GM12865 (cell line): ENCODE measurements at regions not wholly inside any gene's neighbourhood (a gene's known extent, or its start where the extent isn't known, plus 50 kb on each side); places are given as distances from the start of the nearest gene placed in this dataset.

ENCODE experiments used
- DNase-seq: peaks from one replicate; pipeline ENCODE4 v3.0.0; 2010; ENCODE audit warnings: low read depth
- H3K4me3 ChIP-seq: 2 replicates; pipeline ENCODE4 v1.5.1; 2011; ENCODE audit warnings: mild to moderate bottlenecking, low read depth, low read length, control low read depth
- CTCF ChIP-seq: IDR thresholded peaks from 2 replicates; pipeline ENCODE4 v1.5.1; 2011; ENCODE audit warnings: low read length, control low read depth, low read depth, inconsistent platforms; ENCODE audit not compliant: insufficient read depth; ENCODE audit errors: missing control alignments

- no peak for TF ChIP-seq CTCF
- no peak overlapping the region for H3K4me3 ChIP-seq
- no peak for DNase-seq
Measured at GRCh38 chr18:25597476-25597875, 245.5 kb upstream of the ZNF521 start.

DNA sequence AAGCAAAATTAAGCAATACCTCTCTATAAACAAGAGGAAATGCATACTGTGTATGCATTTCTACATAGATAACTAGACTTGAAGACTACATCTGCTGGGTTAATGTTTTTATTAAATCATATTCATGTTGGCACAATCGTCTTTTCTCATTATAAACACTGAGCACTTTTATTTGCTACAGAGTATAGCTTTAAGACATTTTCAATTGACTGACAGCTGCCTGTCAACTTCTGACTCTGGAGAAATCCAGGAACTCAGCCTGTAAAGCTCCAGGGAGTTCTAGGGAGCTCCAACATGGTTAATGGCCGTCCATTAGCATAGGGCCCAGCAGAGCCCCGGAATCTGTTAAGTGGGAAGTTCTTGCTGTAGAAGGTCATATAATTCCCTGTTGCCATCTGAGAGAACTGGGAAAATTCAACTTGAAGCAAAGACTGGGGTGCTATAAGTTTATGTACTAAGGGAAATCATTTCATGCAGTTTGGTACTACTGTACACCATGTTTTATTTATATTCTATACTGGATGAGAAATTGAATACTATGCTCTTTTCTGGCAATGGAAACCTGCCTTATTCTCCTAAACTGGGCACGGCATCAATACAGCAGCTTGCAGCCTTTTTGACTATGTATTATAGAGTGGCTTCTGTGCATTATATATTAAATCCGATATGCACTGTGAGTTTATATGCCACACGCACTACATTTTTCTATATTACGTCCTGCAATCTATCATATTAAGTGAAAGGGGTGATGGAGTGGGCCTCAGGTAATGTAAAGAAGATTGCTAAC lies 243.5 kb upstream of the ZNF521 start:
- no peak for TF ChIP-seq CTCF
- no peak for DNase-seq
- H3K4me3 ChIP-seq, result no peak overlapping the region

GRCh38 chr18:25594351-25594750 lies 242.4 kb upstream of the ZNF521 start:
- H3K4me3 ChIP-seq, result no peak overlapping the region
- TF ChIP-seq CTCF, result no peak
- DNase-seq, result no peak

- no peak for DNase-seq
- no peak for TF ChIP-seq CTCF
- H3K4me3 ChIP-seq, result no peak overlapping the region
Measured at GRCh38 chr18:25592804-25593360, 240.9 kb upstream of the ZNF521 start.

- DNase-seq, result no peak
- no peak overlapping the region for H3K4me3 ChIP-seq
- no peak for TF ChIP-seq CTCF
Measured at GRCh38 chr18:25590456-25590855, 238.5 kb upstream of the ZNF521 start.

- no peak overlapping the region for H3K4me3 ChIP-seq
- DNase-seq, result no peak
- TF ChIP-seq CTCF, result no peak
Measured at GRCh38 chr18:25587545-25587944, 235.6 kb upstream of the ZNF521 start.

- no peak for DNase-seq
- no peak for TF ChIP-seq CTCF
- no peak overlapping the region for H3K4me3 ChIP-seq
Measured at GRCh38 chr18:25568986-25569385, 217.0 kb upstream of the ZNF521 start.
